ENCODE measurements at regions not wholly inside any gene's neighbourhood (a gene's known extent, or its start where the extent isn't known, plus 50 kb on each side); places are given as distances from the start of the nearest gene placed in this dataset. TPM values are rescaled to one million over a fixed set of nuclear protein-coding genes. Genes with fewer than 3 reads are reported as not detected.

DNA sequence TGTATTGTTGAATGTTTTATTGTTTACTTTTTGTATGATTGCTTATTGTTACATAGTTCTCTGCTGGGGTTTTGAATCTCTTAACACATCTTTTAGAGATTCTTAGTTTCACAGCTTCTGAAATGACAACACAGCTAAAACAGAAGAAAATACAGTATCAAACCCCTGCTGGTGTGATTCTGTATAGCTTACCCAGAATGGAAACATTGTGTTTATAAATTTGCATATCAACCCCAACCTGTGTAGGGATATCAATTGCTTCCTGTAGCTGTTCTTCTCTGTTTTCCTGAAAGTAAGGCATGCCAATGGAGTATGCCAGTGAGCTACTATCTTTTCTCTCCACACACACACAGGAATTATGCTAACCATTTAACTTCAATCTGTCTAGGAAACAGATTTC lies 64.3 kb upstream of the ID4 start:
- TF ChIP-seq, protein P1, sequence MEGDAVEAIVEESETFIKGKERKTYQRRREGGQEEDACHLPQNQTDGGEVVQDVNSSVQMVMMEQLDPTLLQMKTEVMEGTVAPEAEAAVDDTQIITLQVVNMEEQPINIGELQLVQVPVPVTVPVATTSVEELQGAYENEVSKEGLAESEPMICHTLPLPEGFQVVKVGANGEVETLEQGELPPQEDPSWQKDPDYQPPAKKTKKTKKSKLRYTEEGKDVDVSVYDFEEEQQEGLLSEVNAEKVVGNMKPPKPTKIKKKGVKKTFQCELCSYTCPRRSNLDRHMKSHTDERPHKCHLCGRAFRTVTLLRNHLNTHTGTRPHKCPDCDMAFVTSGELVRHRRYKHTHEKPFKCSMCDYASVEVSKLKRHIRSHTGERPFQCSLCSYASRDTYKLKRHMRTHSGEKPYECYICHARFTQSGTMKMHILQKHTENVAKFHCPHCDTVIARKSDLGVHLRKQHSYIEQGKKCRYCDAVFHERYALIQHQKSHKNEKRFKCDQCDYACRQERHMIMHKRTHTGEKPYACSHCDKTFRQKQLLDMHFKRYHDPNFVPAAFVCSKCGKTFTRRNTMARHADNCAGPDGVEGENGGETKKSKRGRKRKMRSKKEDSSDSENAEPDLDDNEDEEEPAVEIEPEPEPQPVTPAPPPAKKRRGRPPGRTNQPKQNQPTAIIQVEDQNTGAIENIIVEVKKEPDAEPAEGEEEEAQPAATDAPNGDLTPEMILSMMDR (IDR thresholded peaks at IDR 0.05; ENCODE audit: unreplicated experiment) = no peak

DNA sequence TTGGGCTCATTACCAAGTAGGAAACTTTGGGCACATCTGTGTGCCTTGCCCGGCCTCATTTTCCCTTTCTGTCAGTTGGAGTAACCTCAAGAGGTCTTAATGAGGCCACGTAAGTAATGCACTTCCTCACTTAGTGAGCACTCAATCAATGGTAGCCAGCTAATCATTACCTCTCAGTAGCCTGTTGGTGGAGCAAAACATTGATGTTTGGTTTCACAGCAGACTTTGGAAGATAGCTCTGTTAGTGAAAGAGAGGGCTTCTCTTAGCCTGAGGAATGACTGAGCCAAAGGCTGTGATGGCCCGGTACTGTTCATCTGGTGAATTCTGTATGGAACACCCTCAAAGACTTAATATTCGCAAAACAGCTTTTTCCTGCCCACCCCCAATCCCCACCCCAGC lies 55.9 kb upstream of the ID4 start:
- TF ChIP-seq, protein P1 (IDR thresholded peaks at IDR 0.05; ENCODE audit: unreplicated experiment) = no peak
- intact Hi-C loops (cut with micrococcal nuclease) = no loop called here
- Mint-ChIP-seq H3K4me1 (ENCODE audit: insufficient read depth, unreplicated experiment) (no peaks in the 10 kb centered on the region), H3K9me3 (ENCODE audit: unreplicated experiment) (no peaks in the 10 kb centered on the region), H3K27ac (ENCODE audit: low read depth, unreplicated experiment) (no peak overlapping the region), H3K36me3 (ENCODE audit: insufficient read depth, unreplicated experiment) (no peaks in the 10 kb centered on the region), H3K27me3 (ENCODE audit: insufficient read depth, unreplicated experiment) (no peaks in the 10 kb centered on the region), H3K4me3 (ENCODE audit: unreplicated experiment) (no peak overlapping the region)
- ChIA-PET POLR2A (no interaction called here), CTCF (interaction anchor here (0.7 kb wide), 1 partner anchor 840 kb away, joined by 3 read pairs; no protein-coding TSS in a partner anchor)
- no TSS peak for BruUV-seq (replicated peaks)
- DNase-seq (ENCODE audit: unreplicated experiment) = no peak

More for the DNA sequence above, 64.3 kb upstream of the ID4 start:
- Mint-ChIP-seq H3K27me3 (ENCODE audit: insufficient read depth, unreplicated experiment) (no peaks in the 10 kb centered on the region), H3K4me3 (ENCODE audit: unreplicated experiment) (no peak overlapping the region), H3K9me3 (ENCODE audit: unreplicated experiment) (no peaks in the 10 kb centered on the region), H3K27ac (ENCODE audit: low read depth, unreplicated experiment) (no peak overlapping the region), H3K36me3 (ENCODE audit: insufficient read depth, unreplicated experiment) (no peaks in the 10 kb centered on the region), H3K4me1 (ENCODE audit: insufficient read depth, unreplicated experiment) (no peaks in the 10 kb centered on the region)
- POLR2A ChIA-PET = interaction anchor here (0.7 kb wide), 1 partner anchor 242 kb away, joined by 3 read pairs; no protein-coding TSS in a partner anchor
- BruUV-seq (replicated peaks) = no TSS peak
- DNase-seq (ENCODE audit: unreplicated experiment) = no peak
- CTCF ChIA-PET = no interaction called here
- intact Hi-C loops (cut with micrococcal nuclease) = no loop called here

GRCh38 chr6:19782588-19782987 lies 54.6 kb upstream of the ID4 start:
- Mint-ChIP-seq H3K4me3 (ENCODE audit: unreplicated experiment) (no peak overlapping the region), H3K4me1 (ENCODE audit: insufficient read depth, unreplicated experiment) (no peaks in the 10 kb centered on the region), H3K27ac (ENCODE audit: low read depth, unreplicated experiment) (no peak overlapping the region), H3K9me3 (ENCODE audit: unreplicated experiment) (no peaks in the 10 kb centered on the region), H3K36me3 (ENCODE audit: insufficient read depth, unreplicated experiment) (no peaks in the 10 kb centered on the region), H3K27me3 (ENCODE audit: insufficient read depth, unreplicated experiment) (no peaks in the 10 kb centered on the region)
- BruUV-seq (replicated peaks) = no TSS peak
- ChIA-PET CTCF (no interaction called here), POLR2A (no interaction called here)
- TF ChIP-seq, protein P1 (IDR thresholded peaks at IDR 0.05; ENCODE audit: unreplicated experiment) = no peak
- no peak for DNase-seq (ENCODE audit: unreplicated experiment)
- intact Hi-C loops (cut with micrococcal nuclease) = no loop called here

Small RNA genes lying in the stretch of these regions (microRNA-seq; reads per million reads assigned to microRNA genes)
- not detected for gene MIR548A1

All from MCF 10A (cell line).